Mesothelial cell of epicardium (in vitro differentiated cells): ENCODE measurements at regions not wholly inside any gene's neighbourhood (a gene's known extent, or its start where the extent isn't known, plus 50 kb on each side); places are given as distances from the start of the nearest gene placed in this dataset.

Source experiments
- DNase-seq, 2 experiments: peaks; one replicate each; pipeline ENCODE4 v3.0.0; 2021; ENCODE audit warnings: low spot score in 2 of 2; ENCODE audit not compliant: unreplicated experiment in 2 of 2
- H3K27ac Mint-ChIP-seq: 2 replicates; pipeline ENCODE4 v1.8.0; 2021; ENCODE audit warnings: mixed read lengths
- H3K27me3 Mint-ChIP-seq: 2 replicates; pipeline ENCODE4 v1.8.0; 2021; ENCODE audit warnings: low read depth, mixed read lengths
- H3K36me3 Mint-ChIP-seq: 2 replicates; pipeline ENCODE4 v1.8.0; 2021; ENCODE audit warnings: mixed read lengths
- H3K4me1 Mint-ChIP-seq: 2 replicates; pipeline ENCODE4 v1.8.0; 2021; ENCODE audit warnings: mixed read lengths
- H3K4me3 Mint-ChIP-seq: 2 replicates; pipeline ENCODE4 v1.8.0; 2021; ENCODE audit warnings: mild to moderate bottlenecking, moderate library complexity, mixed read lengths
- H3K9me3 Mint-ChIP-seq: 2 replicates; pipeline ENCODE4 v1.8.0; 2021; ENCODE audit warnings: mixed read lengths
- TF ChIP-seq, protein P1 (sequence below): fragments of 200-600 bp; sonication (generic); IDR thresholded peaks from one replicate; pipeline ENCODE4 v1.5.0; 2021; ENCODE audit warnings: antibody characterized with exemption; ENCODE audit not compliant: unreplicated experiment

GRCh38 chr9:84436386-84437109, 96.0 kb upstream of the SLC28A3 start:
- no peaks in the 10 kb centered on the region for H3K36me3 Mint-ChIP-seq
- no peak for DNase-seq
- peaks cover 9% of the 10 kb centered on the region for H3K9me3 Mint-ChIP-seq
- no peaks in the 10 kb centered on the region for H3K27me3 Mint-ChIP-seq
- no peak overlapping the region for H3K4me3 Mint-ChIP-seq
- peaks cover 11% of the 10 kb centered on the region for H3K4me1 Mint-ChIP-seq
- peak overlapping the region; percentile 77 for H3K27ac Mint-ChIP-seq
- TF ChIP-seq, protein P1, sequence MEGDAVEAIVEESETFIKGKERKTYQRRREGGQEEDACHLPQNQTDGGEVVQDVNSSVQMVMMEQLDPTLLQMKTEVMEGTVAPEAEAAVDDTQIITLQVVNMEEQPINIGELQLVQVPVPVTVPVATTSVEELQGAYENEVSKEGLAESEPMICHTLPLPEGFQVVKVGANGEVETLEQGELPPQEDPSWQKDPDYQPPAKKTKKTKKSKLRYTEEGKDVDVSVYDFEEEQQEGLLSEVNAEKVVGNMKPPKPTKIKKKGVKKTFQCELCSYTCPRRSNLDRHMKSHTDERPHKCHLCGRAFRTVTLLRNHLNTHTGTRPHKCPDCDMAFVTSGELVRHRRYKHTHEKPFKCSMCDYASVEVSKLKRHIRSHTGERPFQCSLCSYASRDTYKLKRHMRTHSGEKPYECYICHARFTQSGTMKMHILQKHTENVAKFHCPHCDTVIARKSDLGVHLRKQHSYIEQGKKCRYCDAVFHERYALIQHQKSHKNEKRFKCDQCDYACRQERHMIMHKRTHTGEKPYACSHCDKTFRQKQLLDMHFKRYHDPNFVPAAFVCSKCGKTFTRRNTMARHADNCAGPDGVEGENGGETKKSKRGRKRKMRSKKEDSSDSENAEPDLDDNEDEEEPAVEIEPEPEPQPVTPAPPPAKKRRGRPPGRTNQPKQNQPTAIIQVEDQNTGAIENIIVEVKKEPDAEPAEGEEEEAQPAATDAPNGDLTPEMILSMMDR: no peak

- peaks cover 9% of the 10 kb centered on the region for H3K9me3 Mint-ChIP-seq
Measured at GRCh38 chr9:84438391-84438790, 97.8 kb upstream of the SLC28A3 start.

GRCh38 chr9:84439250-84439649, 98.7 kb upstream of the SLC28A3 start:
- peaks cover 2% of the 10 kb centered on the region for H3K27me3 Mint-ChIP-seq
- no peak overlapping the region for H3K4me3 Mint-ChIP-seq
- H3K9me3 Mint-ChIP-seq: peaks cover 9% of the 10 kb centered on the region
- no peak for DNase-seq
- H3K27ac Mint-ChIP-seq: no peak overlapping the region
- H3K4me1 Mint-ChIP-seq: peaks cover 11% of the 10 kb centered on the region
- TF ChIP-seq, protein P1: no peak
- H3K36me3 Mint-ChIP-seq: no peaks in the 10 kb centered on the region

More at GRCh38 chr9:84438391-84438790, 97.8 kb upstream of the SLC28A3 start:
- H3K27me3 Mint-ChIP-seq: peaks cover 2% of the 10 kb centered on the region
- H3K4me1 Mint-ChIP-seq: peaks cover 11% of the 10 kb centered on the region
- TF ChIP-seq, protein P1: no peak
- no peak for DNase-seq
- H3K27ac Mint-ChIP-seq: no peak overlapping the region
- H3K4me3 Mint-ChIP-seq: no peak overlapping the region
- no peaks in the 10 kb centered on the region for H3K36me3 Mint-ChIP-seq

DNA sequence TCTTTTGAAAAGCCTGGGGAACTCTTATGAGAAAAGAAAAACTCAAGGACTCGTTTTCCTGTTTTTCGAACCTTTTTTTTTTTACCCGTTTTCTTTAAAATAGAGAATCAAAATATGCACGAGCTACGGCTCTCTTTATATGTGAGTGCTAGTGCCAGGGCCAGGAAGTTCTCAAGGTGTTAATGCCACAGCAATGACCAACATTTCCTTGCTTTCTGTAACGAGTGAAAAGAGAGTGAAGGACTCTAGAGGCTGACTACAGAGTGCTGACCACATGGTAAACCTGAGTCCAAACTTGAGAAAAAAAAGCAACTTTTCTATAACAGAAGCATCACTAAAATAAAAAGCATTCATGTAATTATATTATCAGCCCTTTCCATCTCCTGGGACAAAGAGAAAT, 102.2 kb upstream of the SLC28A3 start:
- no peak for DNase-seq
- peaks cover 16% of the 10 kb centered on the region for H3K27me3 Mint-ChIP-seq

GRCh38 chr9:84445737-84446136, 105.2 kb upstream of the SLC28A3 start:
- Mint-ChIP-seq H3K36me3 (no peaks in the 10 kb centered on the region), H3K27ac (no peak overlapping the region), H3K4me3 (no peak overlapping the region), H3K4me1 (no peaks in the 10 kb centered on the region), H3K9me3 (no peaks in the 10 kb centered on the region), H3K27me3 (peaks cover 19% of the 10 kb centered on the region)
- DNase-seq: no peak
- TF ChIP-seq, protein P1: no peak

More for the DNA sequence above, 102.2 kb upstream of the SLC28A3 start:
- no peak overlapping the region for H3K4me3 Mint-ChIP-seq
- H3K27ac Mint-ChIP-seq: no peak overlapping the region
- TF ChIP-seq, protein P1: no peak
- no peaks in the 10 kb centered on the region for H3K4me1 Mint-ChIP-seq
- H3K9me3 Mint-ChIP-seq: peaks cover 5% of the 10 kb centered on the region
- H3K36me3 Mint-ChIP-seq: no peaks in the 10 kb centered on the region
